ENCODE measurements at regions not wholly inside any gene's neighbourhood (a gene's known extent, or its start where the extent isn't known, plus 50 kb on each side); places are given as distances from the start of the nearest gene placed in this dataset.
"Not testable (repeated sequence)": the region's sequence is repeated elsewhere in the genome, so short reads cannot be mapped to it uniquely, and the experiment has no call there.

- not testable (repeated sequence) for TF ChIP-seq CTCF (IDR thresholded peaks at IDR 0.05); POLR2A (IDR thresholded peaks at IDR 0.05; ENCODE audit: low read length); KDM1A (IDR thresholded peaks at IDR 0.05; ENCODE audit: low read depth); GATA3 (IDR thresholded peaks at IDR 0.05; ENCODE audit: borderline replicate concordance); JUN (IDR thresholded peaks at IDR 0.05); HEYL (CRISPR knock-in tag; IDR thresholded peaks at IDR 0.05); RAD21 (conservative IDR thresholded peaks at IDR 0.05 in 1 of 2, IDR thresholded peaks at IDR 0.05 in 1 of 2)
These were observed 599.8 kb downstream of the POM121L12 start for GRCh38 chr7:53635251-53635650.
